Gastroesophageal sphincter (tissue), 3 donors: ENCODE measurements at regions not wholly inside any gene's neighbourhood (a gene's known extent, or its start where the extent isn't known, plus 50 kb on each side); places are given as distances from the start of the nearest gene placed in this dataset.

ENCODE experiments used
- CTCF ChIP-seq, 4 experiments: fragments of 200-600 bp in 2 of 4; fragments of 450-650 bp in 2 of 4; sonication (generic) in 1 of 4; IDR thresholded peaks; one replicate each; pipeline ENCODE4 v1.5.1; 2017 to 2019; ENCODE audit warnings: antibody characterized with exemption in 4 of 4, mild to moderate bottlenecking in 2 of 4, moderate library complexity in 2 of 4
- POLR2A ChIP-seq, 2 donors: fragments of 450-650 bp; IDR thresholded peaks; one replicate each; pipeline ENCODE4 v1.6.1; 2017; ENCODE audit warnings: antibody characterized with exemption in 2 of 2, mild to moderate bottlenecking in 2 of 2, moderate library complexity in 1 of 2
- POLR2AphosphoS5 ChIP-seq: sonication (generic); formaldehyde crosslinking; IDR thresholded peaks from one replicate; pipeline ENCODE4 v1.6.1; 2017; ENCODE audit warnings: antibody characterized with exemption

DNA sequence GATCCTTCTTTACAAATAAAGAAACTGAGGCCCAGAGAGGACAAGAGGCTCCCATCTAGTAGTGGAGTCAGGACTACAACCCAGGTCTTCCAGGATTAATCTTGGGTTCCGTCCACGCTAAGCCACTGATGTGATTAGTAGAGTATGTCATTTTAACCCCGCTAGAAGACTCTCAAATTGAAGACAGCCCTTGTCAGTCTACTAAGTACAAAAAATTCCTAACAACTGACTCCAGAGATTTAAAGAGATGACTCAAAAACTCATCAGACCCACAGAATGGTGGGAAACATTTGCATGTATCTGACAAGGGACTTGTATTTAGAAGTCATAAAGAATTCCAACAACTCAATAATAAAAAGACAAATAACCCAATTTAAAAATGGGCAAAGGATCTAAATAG is 145.3 kb downstream of the CNTN3 start:
- no peak for TF ChIP-seq CTCF (IDR thresholded peaks at IDR 0.05)
- TF ChIP-seq POLR2AphosphoS5, result no peak
- no peak for TF ChIP-seq POLR2A (IDR thresholded peaks at IDR 0.05)
